Suprapubic skin (tissue), 3 donors: ENCODE measurements at regions not wholly inside any gene's neighbourhood (a gene's known extent, or its start where the extent isn't known, plus 50 kb on each side); places are given as distances from the start of the nearest gene placed in this dataset.

ENCODE experiments used
- POLR2A ChIP-seq, 2 donors: fragments of 450-650 bp; IDR thresholded peaks; one replicate each; pipeline ENCODE4 v1.6.1; 2017; ENCODE audit warnings: antibody characterized with exemption in 2 of 2, mild to moderate bottlenecking in 2 of 2, moderate library complexity in 2 of 2
- TF ChIP-seq, protein P1 (sequence below), 2 donors: fragments of 200-600 bp in 1 of 2; fragments of 450-650 bp in 1 of 2; sonication (generic) in 1 of 2; IDR thresholded peaks; one replicate each; pipeline ENCODE4 v1.5.1; 2016 to 2019; ENCODE audit warnings: antibody characterized with exemption in 2 of 2, mild to moderate bottlenecking in 1 of 2, moderate library complexity in 1 of 2

GRCh38 chr14:43306053-43306452 is 1201.0 kb downstream of the FSCB start:
- no peak for TF ChIP-seq POLR2A (IDR thresholded peaks at IDR 0.05)
- TF ChIP-seq, protein P1, sequence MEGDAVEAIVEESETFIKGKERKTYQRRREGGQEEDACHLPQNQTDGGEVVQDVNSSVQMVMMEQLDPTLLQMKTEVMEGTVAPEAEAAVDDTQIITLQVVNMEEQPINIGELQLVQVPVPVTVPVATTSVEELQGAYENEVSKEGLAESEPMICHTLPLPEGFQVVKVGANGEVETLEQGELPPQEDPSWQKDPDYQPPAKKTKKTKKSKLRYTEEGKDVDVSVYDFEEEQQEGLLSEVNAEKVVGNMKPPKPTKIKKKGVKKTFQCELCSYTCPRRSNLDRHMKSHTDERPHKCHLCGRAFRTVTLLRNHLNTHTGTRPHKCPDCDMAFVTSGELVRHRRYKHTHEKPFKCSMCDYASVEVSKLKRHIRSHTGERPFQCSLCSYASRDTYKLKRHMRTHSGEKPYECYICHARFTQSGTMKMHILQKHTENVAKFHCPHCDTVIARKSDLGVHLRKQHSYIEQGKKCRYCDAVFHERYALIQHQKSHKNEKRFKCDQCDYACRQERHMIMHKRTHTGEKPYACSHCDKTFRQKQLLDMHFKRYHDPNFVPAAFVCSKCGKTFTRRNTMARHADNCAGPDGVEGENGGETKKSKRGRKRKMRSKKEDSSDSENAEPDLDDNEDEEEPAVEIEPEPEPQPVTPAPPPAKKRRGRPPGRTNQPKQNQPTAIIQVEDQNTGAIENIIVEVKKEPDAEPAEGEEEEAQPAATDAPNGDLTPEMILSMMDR (IDR thresholded peaks at IDR 0.05), result no peak
